Hepatocyte (in vitro differentiated cells): ENCODE measurements at regions not wholly inside any gene's neighbourhood (a gene's known extent, or its start where the extent isn't known, plus 50 kb on each side); places are given as distances from the start of the nearest gene placed in this dataset.

ENCODE experiments used
- CTCF ChIP-seq: fragments of 200-600 bp; sonication (generic); IDR thresholded peaks from 2 replicates; pipeline ENCODE4 v1.5.1; 2016; ENCODE audit warnings: antibody characterized with exemption, mild to moderate bottlenecking; ENCODE audit not compliant: poor library complexity
- EZH2 ChIP-seq: fragments of 200-600 bp; sonication (generic); IDR thresholded peaks from 2 replicates; pipeline ENCODE4 v1.6.1; 2016; ENCODE audit warnings: antibody characterized with exemption, mild to moderate bottlenecking, borderline replicate concordance

- TF ChIP-seq CTCF, result no peak
- TF ChIP-seq EZH2, result no peak
These were observed 2162.1 kb upstream of the TENM3 start for GRCh38 chr4:180081072-180081471.
